ENCODE measurements at regions not wholly inside any gene's neighbourhood (a gene's known extent, or its start where the extent isn't known, plus 50 kb on each side); places are given as distances from the start of the nearest gene placed in this dataset.

GRCh38 chr13:87166348-87166747 lies 504.8 kb upstream of the SLITRK5 start:
- no peak overlapping the region for H3K27ac ChIP-seq (ENCODE audit: low read length)
- no peaks in the 10 kb centered on the region for H3K36me3 ChIP-seq (ENCODE audit: control insufficient read depth, insufficient read depth, low read length)
- no peaks in the 10 kb centered on the region for H3K27me3 ChIP-seq (ENCODE audit: control insufficient read depth, insufficient read depth, low read length)
- DNase-seq (no peak), ATAC-seq (no peak)
- Mint-ChIP-seq H3K4me1 (no peaks in the 10 kb centered on the region), H3K4me3 (no peak overlapping the region), H3K27me3 (ENCODE audit: low read depth in 2 of 2) (no peaks in the 10 kb centered on the region), H3K36me3 (no peaks in the 10 kb centered on the region), H3K27ac (no peak overlapping the region), H3K9me3 (peaks cover 9 to 26% of the 10 kb centered on the region in 2 donors)
- WGBS (ENCODE audit: insufficient coverage): 95% methylated on average over 2 of the region's 3 CpGs
- H3K4me3 ChIP-seq (ENCODE audit: low read length): no peak overlapping the region
- no peak for TF ChIP-seq CTCF (IDR thresholded peaks at IDR 0.05)
- no peaks in the 10 kb centered on the region for H3K4me1 ChIP-seq (ENCODE audit: control insufficient read depth, insufficient read depth, low read length)
- peaks cover 4% of the 10 kb centered on the region for H3K9me3 ChIP-seq (ENCODE audit: control insufficient read depth, insufficient read depth, low read length)
- intact Hi-C loops (cut with micrococcal nuclease): no loop called here

GRCh38 chr13:87168390-87168789 lies 502.8 kb upstream of the SLITRK5 start:
- ATAC-seq (no peak), DNase-seq (no peak)
- Mint-ChIP-seq H3K36me3 (no peaks in the 10 kb centered on the region), H3K9me3 (peaks cover 9 to 22% of the 10 kb centered on the region in 2 donors), H3K4me3 (no peak overlapping the region), H3K27me3 (ENCODE audit: low read depth in 2 of 2) (no peaks in the 10 kb centered on the region), H3K4me1 (no peaks in the 10 kb centered on the region), H3K27ac (no peak overlapping the region)
- Histone ChIP-seq H3K36me3 (ENCODE audit: control insufficient read depth, insufficient read depth, low read length) (no peaks in the 10 kb centered on the region), H3K27me3 (ENCODE audit: control insufficient read depth, insufficient read depth, low read length) (no peaks in the 10 kb centered on the region), H3K9me3 (ENCODE audit: control insufficient read depth, insufficient read depth, low read length) (peaks cover 4% of the 10 kb centered on the region), H3K27ac (ENCODE audit: low read length) (no peak overlapping the region), H3K4me3 (ENCODE audit: low read length) (no peak overlapping the region), H3K4me1 (ENCODE audit: control insufficient read depth, insufficient read depth, low read length) (no peaks in the 10 kb centered on the region)
- 84% methylated on average over 4 of the region's 5 CpGs for WGBS (ENCODE audit: insufficient coverage)
- TF ChIP-seq CTCF (IDR thresholded peaks at IDR 0.05): no peak
- intact Hi-C loops (cut with micrococcal nuclease): no loop called here

- no peaks in the 10 kb centered on the region for H3K27me3 Mint-ChIP-seq (ENCODE audit: low read depth in 2 of 2)
These were observed 501.8 kb upstream of the SLITRK5 start for GRCh38 chr13:87169337-87169736.

More at GRCh38 chr13:87169337-87169736, 501.8 kb upstream of the SLITRK5 start:
- intact Hi-C loops (cut with micrococcal nuclease): no loop called here
- Mint-ChIP-seq H3K4me1 (no peaks in the 10 kb centered on the region), H3K36me3 (no peaks in the 10 kb centered on the region), H3K4me3 (no peak overlapping the region), H3K9me3 (peaks cover 8 to 22% of the 10 kb centered on the region in 2 donors), H3K27ac (no peak overlapping the region)
- H3K9me3 ChIP-seq (ENCODE audit: control insufficient read depth, insufficient read depth, low read length): peaks cover 4% of the 10 kb centered on the region
- H3K4me3 ChIP-seq (ENCODE audit: low read length): no peak overlapping the region
- H3K27me3 ChIP-seq (ENCODE audit: control insufficient read depth, insufficient read depth, low read length): no peaks in the 10 kb centered on the region
- no peaks in the 10 kb centered on the region for H3K36me3 ChIP-seq (ENCODE audit: control insufficient read depth, insufficient read depth, low read length)
- no peaks in the 10 kb centered on the region for H3K4me1 ChIP-seq (ENCODE audit: control insufficient read depth, insufficient read depth, low read length)
- TF ChIP-seq CTCF (IDR thresholded peaks at IDR 0.05): no peak
- no peak overlapping the region for H3K27ac ChIP-seq (ENCODE audit: low read length)
- no peak for DNase-seq
- no peak for ATAC-seq
- no CpG with 5 or more reads among the region's 2 CpGs for WGBS (ENCODE audit: insufficient coverage)
